GM19240 (cell line): ENCODE measurements at regions not wholly inside any gene's neighbourhood (a gene's known extent, or its start where the extent isn't known, plus 50 kb on each side); places are given as distances from the start of the nearest gene placed in this dataset.
"Not testable (repeated sequence)": the region's sequence is repeated elsewhere in the genome, so short reads cannot be mapped to it uniquely, and the experiment has no call there.

Experiments
- DNase-seq: peaks from one replicate; pipeline ENCODE4 v3.0.0; 2011; ENCODE audit warnings: low spot score; ENCODE audit not compliant: insufficient read length

- DNase-seq: no peak
Measured at GRCh38 chr4:150023489-150023888, 54.8 kb upstream of the DCLK2 start.

DNA sequence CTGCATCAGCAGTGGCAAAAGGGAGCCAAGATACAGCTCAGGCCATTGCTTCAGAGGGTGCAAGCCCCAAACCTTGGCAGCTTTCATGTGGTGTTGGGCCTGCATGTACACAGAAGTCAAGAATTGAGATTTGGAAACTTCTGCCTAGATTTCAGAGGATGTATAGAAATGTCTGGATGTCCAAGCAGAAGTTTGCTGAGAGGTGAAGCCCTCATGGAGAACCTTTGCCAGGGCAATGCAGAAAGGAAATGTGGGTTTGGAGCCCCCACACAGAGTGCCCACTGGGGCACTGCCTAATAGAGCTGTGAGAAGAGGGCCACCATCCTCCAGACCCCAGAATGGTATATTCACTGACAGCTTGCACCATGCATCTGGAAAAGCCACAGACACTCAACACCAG, 51.3 kb upstream of the DCLK2 start:
- DNase-seq: not testable (repeated sequence)
